K562 (cell line): ENCODE measurements at regions not wholly inside any gene's neighbourhood (a gene's known extent, or its start where the extent isn't known, plus 50 kb on each side); places are given as distances from the start of the nearest gene placed in this dataset.

Experiments
- ADNP ChIP-seq: fragments of 200-800 bp; sonication (Bioruptor generic); IDR thresholded peaks from 2 replicates; pipeline ENCODE4 v1.6.1; 2016; ENCODE audit warnings: missing genetic modification characterization, missing compliant biosample characterization
- CCNT2 ChIP-seq: IDR thresholded peaks from 2 replicates; pipeline ENCODE4 v1.6.1; 2011; ENCODE audit warnings: borderline replicate concordance, low read depth, mild to moderate bottlenecking, moderate library complexity, mixed read lengths, low read length; ENCODE audit not compliant: insufficient read length; ENCODE audit errors: extremely low read depth
- CLOCK ChIP-seq: fragments of 250-450 bp; sonication (Bioruptor Pico); IDR thresholded peaks from 2 replicates; pipeline ENCODE4 v1.4.0; 2020; ENCODE audit warnings: mild to moderate bottlenecking, moderate library complexity, borderline replicate concordance
- FOXA1 ChIP-seq: fragments of 450-650 bp; IDR thresholded peaks from 2 replicates; pipeline ENCODE4 v1.6.1; 2016; ENCODE audit warnings: mild to moderate bottlenecking, borderline replicate concordance
- NCOA1 ChIP-seq: fragments of 450-650 bp; IDR thresholded peaks from 2 replicates; pipeline ENCODE4 v1.6.1; 2016; ENCODE audit warnings: low read depth
- POLR3G ChIP-seq: IDR thresholded peaks from 2 replicates; pipeline ENCODE4 v1.6.1; 2011; ENCODE audit not compliant: insufficient read length, insufficient replicate concordance; ENCODE audit errors: extremely low read depth
- PTBP1 ChIP-seq: fragments of 200-400 bp; formaldehyde crosslinking; IDR thresholded peaks from 2 replicates; pipeline ENCODE4 v1.6.1; 2017; ENCODE audit warnings: low read depth, low read length
- RNF2 ChIP-seq: sonication (generic); IDR thresholded peaks from 2 replicates; pipeline ENCODE4 v1.6.1; 2016
- TSHZ1 ChIP-seq: fragments of 250-450 bp; sonication (Bioruptor Pico); IDR thresholded peaks from 2 replicates; pipeline ENCODE4 v1.4.0; 2020; ENCODE audit warnings: mild to moderate bottlenecking, moderate library complexity
- ZNF184 ChIP-seq: sonication (generic); formaldehyde crosslinking; IDR thresholded peaks from 2 replicates; pipeline ENCODE4 v1.5.0; 2020; ENCODE audit warnings: missing genetic modification reagents
- ZNF740 ChIP-seq, 3 experiments: fragments of 200-800 bp in 1 of 3; sonication (Bioruptor generic) in 1 of 3; sonication (generic) in 1 of 3; formaldehyde crosslinking in 1 of 3; IDR thresholded peaks; 2 replicates each; pipeline versions ENCODE4 v1.6.1 to v1.8.0; 2016 to 2022; ENCODE audit warnings: mild to moderate bottlenecking in 2 of 3, missing compliant biosample characterization in 2 of 3, missing genetic modification characterization in 2 of 3, missing genetic modification reagents in 1 of 3
- ZSCAN32 ChIP-seq: fragments of 450-650 bp; formaldehyde crosslinking; IDR thresholded peaks from 2 replicates; pipeline ENCODE4 v1.4.0; 2020; ENCODE audit warnings: mild to moderate bottlenecking, moderate library complexity
- TF ChIP-seq, protein P1 (sequence below): fragments of 250-450 bp; sonication (Bioruptor Pico); IDR thresholded peaks from 2 replicates; pipeline ENCODE4 v1.5.0; 2020; ENCODE audit warnings: mild to moderate bottlenecking, borderline replicate concordance
- TF ChIP-seq, protein P2 (sequence below): fragments of 250-450 bp; sonication (Bioruptor Pico); IDR thresholded peaks from 2 replicates; pipeline ENCODE4 v1.4.0; 2020; ENCODE audit warnings: borderline replicate concordance

GRCh38 chr22:22165936-22166710 is 78.5 kb upstream of the VPREB1 start (continued):
- TF ChIP-seq ZSCAN32 (CRISPR knock-in tag) (no peak), CCNT2 (no peak), ZNF740 (CRISPR knock-in tag; IDR thresholded peaks at IDR 0.05) (no peak), ZNF740 (tag; IDR thresholded peaks at IDR 0.05) (no peak), FOXA1 (no peak), RNF2 (no peak), POLR3G (no peak), ADNP (tag) (no peak), TSHZ1 (no peak), NCOA1 (no peak), PTBP1 (no peak), CLOCK (CRISPR knock-in tag) (no peak), ZNF184 (CRISPR knock-in tag) (0 out of 2 replicates have a peak, but pooled peaks have one; percentile 23)
- TF ChIP-seq, protein P1, sequence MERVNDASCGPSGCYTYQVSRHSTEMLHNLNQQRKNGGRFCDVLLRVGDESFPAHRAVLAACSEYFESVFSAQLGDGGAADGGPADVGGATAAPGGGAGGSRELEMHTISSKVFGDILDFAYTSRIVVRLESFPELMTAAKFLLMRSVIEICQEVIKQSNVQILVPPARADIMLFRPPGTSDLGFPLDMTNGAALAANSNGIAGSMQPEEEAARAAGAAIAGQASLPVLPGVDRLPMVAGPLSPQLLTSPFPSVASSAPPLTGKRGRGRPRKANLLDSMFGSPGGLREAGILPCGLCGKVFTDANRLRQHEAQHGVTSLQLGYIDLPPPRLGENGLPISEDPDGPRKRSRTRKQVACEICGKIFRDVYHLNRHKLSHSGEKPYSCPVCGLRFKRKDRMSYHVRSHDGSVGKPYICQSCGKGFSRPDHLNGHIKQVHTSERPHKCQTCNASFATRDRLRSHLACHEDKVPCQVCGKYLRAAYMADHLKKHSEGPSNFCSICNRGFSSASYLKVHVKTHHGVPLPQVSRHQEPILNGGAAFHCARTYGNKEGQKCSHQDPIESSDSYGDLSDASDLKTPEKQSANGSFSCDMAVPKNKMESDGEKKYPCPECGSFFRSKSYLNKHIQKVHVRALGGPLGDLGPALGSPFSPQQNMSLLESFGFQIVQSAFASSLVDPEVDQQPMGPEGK (CRISPR knock-in tag): no peak
- TF ChIP-seq, protein P2, sequence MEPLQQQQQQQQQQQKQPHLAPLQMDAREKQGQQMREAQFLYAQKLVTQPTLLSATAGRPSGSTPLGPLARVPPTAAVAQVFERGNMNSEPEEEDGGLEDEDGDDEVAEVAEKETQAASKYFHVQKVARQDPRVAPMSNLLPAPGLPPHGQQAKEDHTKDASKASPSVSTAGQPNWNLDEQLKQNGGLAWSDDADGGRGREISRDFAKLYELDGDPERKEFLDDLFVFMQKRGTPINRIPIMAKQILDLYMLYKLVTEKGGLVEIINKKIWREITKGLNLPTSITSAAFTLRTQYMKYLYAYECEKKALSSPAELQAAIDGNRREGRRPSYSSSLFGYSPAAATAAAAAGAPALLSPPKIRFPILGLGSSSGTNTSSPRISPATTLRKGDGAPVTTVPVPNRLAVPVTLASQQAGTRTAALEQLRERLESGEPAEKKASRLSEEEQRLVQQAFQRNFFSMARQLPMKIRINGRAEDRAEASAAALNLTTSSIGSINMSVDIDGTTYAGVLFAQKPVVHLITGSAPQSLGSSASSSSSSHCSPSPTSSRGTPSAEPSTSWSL (CRISPR knock-in tag): no peak
